Stimulated activated CD4-positive, alpha-beta T cell treated with anti-CD3 and anti-CD28 coated beads, Interleukin-1b, Interleukin-23, amount 100 ng/mL, for 4 hours (primary cell): ENCODE measurements at regions not wholly inside any gene's neighbourhood (a gene's known extent, or its start where the extent isn't known, plus 50 kb on each side); places are given as distances from the start of the nearest gene placed in this dataset.
A peak's percentile ranks its signal among the peaks of the same experiment; 100 is the strongest.
"Not testable (repeated sequence)": the region's sequence is repeated elsewhere in the genome, so short reads cannot be mapped to it uniquely, and the experiment has no call there.

Source experiments
- DNase-seq, 2 donors: peaks; one replicate each; pipeline ENCODE4 v3.0.0-alpha.2; 2020; ENCODE audit warnings: low read depth in 2 of 2

- DNase-seq = no peak
These were observed 377.7 kb upstream of the KLF6 start for GRCh38 chr10:4162571-4163286.

GRCh38 chr10:4159173-4159572 is 374.2 kb upstream of the KLF6 start:
- DNase-seq = no peak

- no peak for DNase-seq
These were observed 369.2 kb upstream of the KLF6 start for GRCh38 chr10:4154191-4154715.

- DNase-seq = no peak
These were observed 366.5 kb upstream of the KLF6 start for GRCh38 chr10:4151466-4151865.

- no peak for DNase-seq
These were observed 365.7 kb upstream of the KLF6 start for GRCh38 chr10:4150676-4151075.

GRCh38 chr10:4149460-4149859 is 364.5 kb upstream of the KLF6 start:
- DNase-seq = not testable (repeated sequence)

- no peak for DNase-seq
These were observed 362.2 kb upstream of the KLF6 start for GRCh38 chr10:4147245-4147644.

GRCh38 chr10:4144817-4145216 is 359.8 kb upstream of the KLF6 start:
- no peak for DNase-seq

- no peak for DNase-seq
These were observed 356.5 kb upstream of the KLF6 start for GRCh38 chr10:4141471-4141870.

- DNase-seq = no peak
These were observed 353.2 kb upstream of the KLF6 start for GRCh38 chr10:4138146-4138721.

- no peak for DNase-seq
These were observed 352.3 kb upstream of the KLF6 start for GRCh38 chr10:4137299-4137698.

GRCh38 chr10:4136121-4136520 is 351.1 kb upstream of the KLF6 start:
- DNase-seq = no peak

- DNase-seq = no peak
These were observed 347.2 kb upstream of the KLF6 start for GRCh38 chr10:4132216-4132556.

- peak in 1 of 2 donors; percentile 36 for DNase-seq
These were observed 346.6 kb upstream of the KLF6 start for GRCh38 chr10:4131407-4132215.

GRCh38 chr10:4130685-4131084 is 345.7 kb upstream of the KLF6 start:
- no peak for DNase-seq

GRCh38 chr10:4129866-4130477 is 345.0 kb upstream of the KLF6 start:
- no peak for DNase-seq

GRCh38 chr10:4127518-4128315 is 342.7 kb upstream of the KLF6 start:
- no peak for DNase-seq

- DNase-seq = no peak
These were observed 340.8 kb upstream of the KLF6 start for GRCh38 chr10:4125776-4126175.

- no peak for DNase-seq
These were observed 336.7 kb upstream of the KLF6 start for GRCh38 chr10:4121502-4122380.

GRCh38 chr10:4120096-4120853 is 335.3 kb upstream of the KLF6 start:
- no peak for DNase-seq
